Trophoblast cell (in vitro differentiated cells and primary cell): ENCODE measurements at regions not wholly inside any gene's neighbourhood (a gene's known extent, or its start where the extent isn't known, plus 50 kb on each side); places are given as distances from the start of the nearest gene placed in this dataset.

ENCODE experiments used
- DNase-seq, 2 donors: peaks; one replicate each; pipeline ENCODE4 v3.0.0-alpha.2; 2016
- H2AFZ ChIP-seq: 2 replicates; pipeline ENCODE4 v1.6.1; 2013; ENCODE audit warnings: low read length, moderate library complexity, mild to moderate bottlenecking; ENCODE audit not compliant: insufficient read depth, poor library complexity
- H2AK5ac ChIP-seq: 2 replicates; pipeline ENCODE4 v1.6.1; 2013; ENCODE audit warnings: mild to moderate bottlenecking, low read length
- H2BK120ac ChIP-seq: 2 replicates; pipeline ENCODE4 v1.6.1; 2013; ENCODE audit warnings: low read length, mild to moderate bottlenecking, moderate library complexity; ENCODE audit not compliant: insufficient read depth, poor library complexity
- H2BK12ac ChIP-seq: 2 replicates; pipeline ENCODE4 v1.6.1; 2013; ENCODE audit warnings: mild to moderate bottlenecking, low read length, moderate library complexity
- H2BK5ac ChIP-seq: 2 replicates; pipeline ENCODE4 v1.6.1; 2013; ENCODE audit warnings: low read length, low read depth, moderate library complexity, mild to moderate bottlenecking; ENCODE audit not compliant: poor library complexity
- H3K14ac ChIP-seq: 2 replicates; pipeline ENCODE4 v1.6.1; 2013; ENCODE audit warnings: mild to moderate bottlenecking, low read length
- H3K18ac ChIP-seq: 2 replicates; pipeline ENCODE4 v1.6.1; 2013; ENCODE audit warnings: mild to moderate bottlenecking, low read length
- H3K23ac ChIP-seq: 2 replicates; pipeline ENCODE4 v1.6.1; 2013; ENCODE audit warnings: low read length
- H3K27ac ChIP-seq: 2 replicates; pipeline ENCODE4 v1.5.1; 2013; ENCODE audit warnings: low read depth, mild to moderate bottlenecking, inconsistent platforms, low read length, moderate library complexity
- H3K27me3 ChIP-seq: 2 replicates; pipeline ENCODE4 v1.6.1; 2013; ENCODE audit warnings: inconsistent platforms, mild to moderate bottlenecking, low read length, moderate library complexity; ENCODE audit not compliant: insufficient read depth
- H3K36me3 ChIP-seq, 2 experiments: 1 replicate in 1 of 2; 2 replicates in 1 of 2; pipeline ENCODE4 v1.6.1; 2013; ENCODE audit warnings: low read length in 2 of 2, mild to moderate bottlenecking in 2 of 2, moderate library complexity in 1 of 2; ENCODE audit not compliant: insufficient read depth in 2 of 2, control insufficient read depth in 1 of 2
- H3K4ac ChIP-seq: 2 replicates; pipeline ENCODE4 v1.6.1; 2013; ENCODE audit warnings: low read depth, mild to moderate bottlenecking, low read length, moderate library complexity
- H3K4me1 ChIP-seq, 2 experiments: 1 replicate in 1 of 2; 2 replicates in 1 of 2; pipeline ENCODE4 v1.6.1; 2013; ENCODE audit warnings: low read length in 2 of 2, mild to moderate bottlenecking in 2 of 2, moderate library complexity in 1 of 2; ENCODE audit not compliant: insufficient read depth in 2 of 2, control insufficient read depth in 1 of 2
- H3K4me2 ChIP-seq: 2 replicates; pipeline ENCODE4 v1.6.1; 2013; ENCODE audit warnings: inconsistent platforms, mild to moderate bottlenecking, low read length, moderate library complexity
- H3K4me3 ChIP-seq: 2 replicates; pipeline ENCODE4 v1.5.1; 2013; ENCODE audit warnings: mild to moderate bottlenecking, low read depth, low read length, inconsistent platforms
- H3K79me1 ChIP-seq: one replicate; pipeline ENCODE4 v1.6.1; 2013; ENCODE audit warnings: low read length
- H3K79me2 ChIP-seq: 2 replicates; pipeline ENCODE4 v1.6.1; 2013; ENCODE audit warnings: low read length, mild to moderate bottlenecking; ENCODE audit not compliant: control insufficient read depth, insufficient read depth, poor library complexity
- H3K9ac ChIP-seq: 2 replicates; pipeline ENCODE4 v1.6.1; 2013; ENCODE audit warnings: mild to moderate bottlenecking, low read length
- H3K9me3 ChIP-seq: 2 replicates; pipeline ENCODE4 v1.6.1; 2013; ENCODE audit warnings: low read depth, mild to moderate bottlenecking, control low read depth, inconsistent platforms, low read length; ENCODE audit not compliant: insufficient read depth
- H4K12ac ChIP-seq: 2 replicates; pipeline ENCODE4 v1.6.1; 2013; ENCODE audit warnings: low read depth, mild to moderate bottlenecking, low read length, moderate library complexity
- H4K8ac ChIP-seq: 2 replicates; pipeline ENCODE4 v1.6.1; 2013; ENCODE audit warnings: low read depth, mild to moderate bottlenecking, low read length, moderate library complexity
- H4K91ac ChIP-seq: one replicate; pipeline ENCODE4 v1.6.1; 2013; ENCODE audit warnings: low read depth, mild to moderate bottlenecking, low read length, moderate library complexity
- whole genome bisulfite sequencing: extraction: QIAGEN DNeasy Blood & Tissue Kit; methylation state at CpG from one replicate; pipeline ENCODE4 v1.1.7; 2013; ENCODE audit warnings: missing lambda C conversion rate; ENCODE audit not compliant: insufficient read length, insufficient coverage; ENCODE audit errors: extremely low coverage; 5-methylcytosine and 5-hydroxymethylcytosine counted together

- no peak overlapping the region for H4K8ac ChIP-seq
- DNase-seq: no peak
- no peak overlapping the region for H3K23ac ChIP-seq
- H2BK120ac ChIP-seq: peak overlapping the region; percentile 64
- no CpG with 5 or more reads among the region's 2 CpGs for WGBS
- H3K4me1 ChIP-seq: peaks cover 2% of the 10 kb centered on the region in 2 experiments
- H3K9me3 ChIP-seq: no peaks in the 10 kb centered on the region
- H3K18ac ChIP-seq: no peak overlapping the region
- no peak overlapping the region for H2BK5ac ChIP-seq
- no peak overlapping the region for H2BK12ac ChIP-seq
- H3K27ac ChIP-seq: no peak overlapping the region
- no peak overlapping the region for H4K91ac ChIP-seq
- no peaks in the 10 kb centered on the region for H3K79me2 ChIP-seq
- H3K9ac ChIP-seq: no peak overlapping the region
- no peak overlapping the region for H4K12ac ChIP-seq
- H2AK5ac ChIP-seq: no peak overlapping the region
- H3K4me2 ChIP-seq: no peak overlapping the region
- H3K79me1 ChIP-seq: peaks cover 9% of the 10 kb centered on the region
- no peak overlapping the region for H2AFZ ChIP-seq
- H3K14ac ChIP-seq: no peak overlapping the region
- no peak overlapping the region for H3K4me3 ChIP-seq
- H3K4ac ChIP-seq: no peak overlapping the region
- H3K36me3 ChIP-seq: no peaks in the 10 kb centered on the region
- H3K27me3 ChIP-seq: no peaks in the 10 kb centered on the region
These were observed 132.3 kb downstream of the TNFSF18 start for GRCh38 chr1:172918478-172918877.

- H3K4ac ChIP-seq: no peak overlapping the region
These were observed 124.7 kb downstream of the TNFSF18 start for GRCh38 chr1:172926070-172926469.

GRCh38 chr1:172928412-172928811 is 122.3 kb downstream of the TNFSF18 start:
- Histone ChIP-seq H3K9me3 (no peaks in the 10 kb centered on the region), H3K79me1 (peaks cover 10% of the 10 kb centered on the region), H2BK12ac (no peak overlapping the region), H3K27ac (no peak overlapping the region), H3K9ac (no peak overlapping the region), H3K27me3 (no peaks in the 10 kb centered on the region), H2BK120ac (no peak overlapping the region), H3K4me3 (no peak overlapping the region), H3K4me1 (peaks cover 0 to 3% of the 10 kb centered on the region in 2 experiments), H2AFZ (no peak overlapping the region), H3K23ac (no peak overlapping the region), H3K36me3 (no peaks in the 10 kb centered on the region), H4K8ac (no peak overlapping the region), H3K4ac (no peak overlapping the region), H3K4me2 (no peak overlapping the region), H2AK5ac (no peak overlapping the region), H3K18ac (no peak overlapping the region), H4K12ac (no peak overlapping the region), H4K91ac (no peak overlapping the region), H2BK5ac (no peak overlapping the region), H3K14ac (no peak overlapping the region), H3K79me2 (no peaks in the 10 kb centered on the region)
- DNase-seq: peak; percentile 6 to 71
- WGBS: no CpG with 5 or more reads among the region's 2 CpGs

More at GRCh38 chr1:172926070-172926469, 124.7 kb downstream of the TNFSF18 start:
- Histone ChIP-seq H3K9me3 (no peaks in the 10 kb centered on the region), H3K4me1 (no peaks in the 10 kb centered on the region), H3K27me3 (no peaks in the 10 kb centered on the region), H3K27ac (no peak overlapping the region), H3K14ac (no peak overlapping the region), H4K91ac (no peak overlapping the region), H3K79me2 (no peaks in the 10 kb centered on the region), H2BK12ac (no peak overlapping the region), H3K23ac (no peak overlapping the region), H3K36me3 (no peaks in the 10 kb centered on the region), H3K9ac (no peak overlapping the region), H3K4me2 (no peak overlapping the region), H2AFZ (no peak overlapping the region), H2BK5ac (no peak overlapping the region), H4K12ac (no peak overlapping the region), H3K79me1 (no peaks in the 10 kb centered on the region), H3K4me3 (no peak overlapping the region), H4K8ac (no peak overlapping the region), H2BK120ac (no peak overlapping the region), H3K18ac (no peak overlapping the region), H2AK5ac (no peak overlapping the region)
- no peak for DNase-seq
- no CpG with 5 or more reads among the region's 2 CpGs for WGBS

GRCh38 chr1:172929006-172929405 is 121.7 kb downstream of the TNFSF18 start:
- no peak overlapping the region for H3K4me3 ChIP-seq
- WGBS: no CpG with 5 or more reads among the region's 2 CpGs

More at GRCh38 chr1:172929006-172929405, 121.7 kb downstream of the TNFSF18 start:
- Histone ChIP-seq H3K4ac (no peak overlapping the region), H4K12ac (no peak overlapping the region), H2BK12ac (no peak overlapping the region), H2AK5ac (no peak overlapping the region), H3K27ac (no peak overlapping the region), H2BK120ac (no peak overlapping the region), H3K23ac (no peak overlapping the region), H4K91ac (no peak overlapping the region), H3K36me3 (no peaks in the 10 kb centered on the region), H3K9me3 (no peaks in the 10 kb centered on the region), H3K79me2 (no peaks in the 10 kb centered on the region), H3K18ac (no peak overlapping the region), H3K4me1 (peaks cover 2 to 3% of the 10 kb centered on the region in 2 experiments), H4K8ac (no peak overlapping the region), H3K79me1 (peaks cover 12% of the 10 kb centered on the region), H2AFZ (no peak overlapping the region), H3K27me3 (no peaks in the 10 kb centered on the region), H3K4me2 (no peak overlapping the region), H3K9ac (no peak overlapping the region), H2BK5ac (no peak overlapping the region), H3K14ac (no peak overlapping the region)
- DNase-seq: peak; percentile 13 to 85
